GM23338 (cell line): ENCODE measurements at regions not wholly inside any gene's neighbourhood (a gene's known extent, or its start where the extent isn't known, plus 50 kb on each side); places are given as distances from the start of the nearest gene placed in this dataset.

Experiments
- CTCF ChIP-seq, 2 experiments: fragments of 200-600 bp in 1 of 2; sonication (generic) in 1 of 2; conservative IDR thresholded peaks; 2 replicates each; pipeline versions ENCODE4 v1.5.1 to v1.6.1; 2016 to 2017; ENCODE audit warnings: antibody characterized with exemption in 2 of 2, low read depth in 2 of 2, mild to moderate bottlenecking in 2 of 2, moderate library complexity in 1 of 2
- EZH2 ChIP-seq: fragments of 200-600 bp; sonication (generic); IDR thresholded peaks from one replicate; pipeline ENCODE4 v1.8.0; 2017; ENCODE audit warnings: antibody characterized with exemption, mild to moderate bottlenecking, low read depth; ENCODE audit not compliant: unreplicated experiment
- JUNB ChIP-seq: IDR thresholded peaks from one replicate; pipeline ENCODE4 v1.6.1; 2016; ENCODE audit warnings: antibody characterized with exemption; ENCODE audit not compliant: unreplicated experiment
- NANOG ChIP-seq: IDR thresholded peaks from 2 replicates; pipeline ENCODE4 v1.6.1; 2016; ENCODE audit warnings: antibody characterized with exemption, borderline replicate concordance
- POLR2AphosphoS5 ChIP-seq: IDR thresholded peaks from 2 replicates; pipeline ENCODE4 v1.6.1; 2016; ENCODE audit warnings: antibody characterized with exemption, low read depth
- REST ChIP-seq: IDR thresholded peaks from one replicate; pipeline ENCODE4 v1.6.1; 2018; ENCODE audit warnings: antibody characterized with exemption; ENCODE audit not compliant: unreplicated experiment
- ZNF462 ChIP-seq: fragments of 250-450 bp; sonication (Bioruptor Pico); IDR thresholded peaks from 2 replicates; pipeline ENCODE4 v1.5.0; 2020; ENCODE audit warnings: mild to moderate bottlenecking, moderate library complexity

- no peak for TF ChIP-seq CTCF (conservative IDR thresholded peaks at IDR 0.05; ENCODE audit: low read depth in 2 of 2)
- no peak for TF ChIP-seq JUNB
- no peak for TF ChIP-seq NANOG
- TF ChIP-seq POLR2AphosphoS5 = no peak
- no peak for TF ChIP-seq REST
- TF ChIP-seq EZH2 = no peak
- no peak for TF ChIP-seq ZNF462
These were observed 638.6 kb upstream of the ACO1 start for GRCh38 chr9:31745886-31746285.
